Breast epithelium (tissue), 4 donors: ENCODE measurements at regions not wholly inside any gene's neighbourhood (a gene's known extent, or its start where the extent isn't known, plus 50 kb on each side); places are given as distances from the start of the nearest gene placed in this dataset.

Experiments used
- DNase-seq, 2 donors: peaks; one replicate each; pipeline ENCODE4 v3.0.0-alpha.2; 2019; ENCODE audit warnings: low spot score in 2 of 2
- H3K27ac ChIP-seq, 2 donors: fragments of 200-600 bp; sonication (generic) in 1 of 2; one replicate each; pipeline ENCODE4 v1.5.1; 2016 to 2019; ENCODE audit warnings: mild to moderate bottlenecking in 1 of 2
- H3K27me3 ChIP-seq, 2 donors: fragments of 200-600 bp; sonication (generic) in 1 of 2; one replicate each; pipeline versions ENCODE4 v1.5.1 to v1.6.0; 2017 to 2019; ENCODE audit warnings: control low read depth in 1 of 2, mild to moderate bottlenecking in 1 of 2
- H3K36me3 ChIP-seq: fragments of 200-600 bp; one replicate; pipeline ENCODE4 v1.5.1; 2019
- H3K4me1 ChIP-seq, 2 donors: fragments of 200-600 bp; sonication (generic); one replicate each; pipeline ENCODE4 v1.5.1; 2016 to 2019; ENCODE audit warnings: control low read depth in 1 of 2
- H3K4me3 ChIP-seq, 3 donors: fragments of 200-600 bp; sonication (generic); 1 replicate in 2 of 3; 2 replicates in 1 of 3; pipeline ENCODE4 v1.5.1; 2016 to 2019; ENCODE audit warnings: mild to moderate bottlenecking in 3 of 3, moderate library complexity in 2 of 3
- H3K9me3 ChIP-seq, 2 donors: fragments of 200-600 bp; sonication (generic) in 1 of 2; one replicate each; pipeline ENCODE4 v1.5.1; 2016 to 2019; ENCODE audit warnings: control low read depth in 1 of 2
- POLR2A ChIP-seq: fragments of 450-650 bp; IDR thresholded peaks from one replicate; pipeline ENCODE4 v1.6.1; 2016; ENCODE audit warnings: antibody characterized with exemption, mild to moderate bottlenecking, moderate library complexity
- POLR2AphosphoS5 ChIP-seq, 3 donors: sonication (generic); formaldehyde crosslinking; IDR thresholded peaks; one replicate each; pipeline ENCODE4 v1.6.1; 2017; ENCODE audit warnings: antibody characterized with exemption in 3 of 3
- intact Hi-C: fragments of 100-400 bp; cut with DNase I; formaldehyde crosslinking; loops from one replicate; pipeline ENCODE4 v1.15.1; 2023; ENCODE audit warnings: low total_unique reads
- TF ChIP-seq, protein P1 (sequence below), 3 donors: fragments of 450-650 bp; IDR thresholded peaks; one replicate each; pipeline ENCODE4 v1.5.1; 2016 to 2017; ENCODE audit warnings: antibody characterized with exemption in 3 of 3, mild to moderate bottlenecking in 3 of 3, moderate library complexity in 3 of 3

DNA sequence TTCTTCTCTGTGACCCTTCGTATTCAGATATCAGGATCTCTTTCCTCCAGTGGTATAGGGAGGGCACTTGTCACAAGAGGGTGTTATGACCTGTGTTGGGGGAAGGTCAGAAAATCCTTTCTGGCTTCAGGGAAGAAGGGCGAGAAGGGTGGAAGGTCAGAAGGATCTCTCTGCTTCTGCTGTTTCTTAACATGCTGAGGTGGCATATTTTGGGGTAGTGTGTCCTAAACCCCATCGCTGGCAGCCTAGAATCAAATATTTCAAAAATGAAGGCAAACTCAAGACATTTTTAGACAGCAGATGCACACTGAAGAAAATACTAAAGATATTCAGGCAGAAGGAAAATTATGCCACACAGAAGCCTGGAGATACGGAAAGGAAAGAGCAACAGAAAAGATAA lies 207.6 kb downstream of the TM2D1 start:
- no peaks in the 10 kb centered on the region for H3K36me3 ChIP-seq
- intact Hi-C loops = no loop called here
- no peak overlapping the region for H3K27ac ChIP-seq
- no peaks in the 10 kb centered on the region for H3K4me1 ChIP-seq
- no peak for DNase-seq
- H3K9me3 ChIP-seq = no peaks in the 10 kb centered on the region
- H3K27me3 ChIP-seq = no peaks in the 10 kb centered on the region
- no peak overlapping the region for H3K4me3 ChIP-seq
- TF ChIP-seq, protein P1, sequence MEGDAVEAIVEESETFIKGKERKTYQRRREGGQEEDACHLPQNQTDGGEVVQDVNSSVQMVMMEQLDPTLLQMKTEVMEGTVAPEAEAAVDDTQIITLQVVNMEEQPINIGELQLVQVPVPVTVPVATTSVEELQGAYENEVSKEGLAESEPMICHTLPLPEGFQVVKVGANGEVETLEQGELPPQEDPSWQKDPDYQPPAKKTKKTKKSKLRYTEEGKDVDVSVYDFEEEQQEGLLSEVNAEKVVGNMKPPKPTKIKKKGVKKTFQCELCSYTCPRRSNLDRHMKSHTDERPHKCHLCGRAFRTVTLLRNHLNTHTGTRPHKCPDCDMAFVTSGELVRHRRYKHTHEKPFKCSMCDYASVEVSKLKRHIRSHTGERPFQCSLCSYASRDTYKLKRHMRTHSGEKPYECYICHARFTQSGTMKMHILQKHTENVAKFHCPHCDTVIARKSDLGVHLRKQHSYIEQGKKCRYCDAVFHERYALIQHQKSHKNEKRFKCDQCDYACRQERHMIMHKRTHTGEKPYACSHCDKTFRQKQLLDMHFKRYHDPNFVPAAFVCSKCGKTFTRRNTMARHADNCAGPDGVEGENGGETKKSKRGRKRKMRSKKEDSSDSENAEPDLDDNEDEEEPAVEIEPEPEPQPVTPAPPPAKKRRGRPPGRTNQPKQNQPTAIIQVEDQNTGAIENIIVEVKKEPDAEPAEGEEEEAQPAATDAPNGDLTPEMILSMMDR (IDR thresholded peaks at IDR 0.05) = no peak

DNA sequence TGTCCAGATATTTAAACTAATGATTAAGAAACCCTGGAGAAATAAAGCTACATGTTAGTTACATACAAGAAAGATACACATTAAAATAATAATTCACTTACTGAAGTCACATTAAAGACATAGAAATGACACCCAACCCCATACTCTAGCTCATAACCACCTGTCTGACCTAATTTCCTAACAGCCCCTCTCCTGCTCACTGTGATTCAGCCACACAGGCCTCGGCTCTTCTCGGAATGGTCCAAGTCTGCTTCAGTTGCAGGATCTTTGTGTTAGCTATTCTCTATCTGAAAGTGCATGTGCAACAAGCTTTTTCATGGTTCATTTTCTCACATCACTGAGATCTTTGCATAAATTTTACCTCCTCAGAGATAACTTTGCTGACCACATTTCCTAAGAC lies 209.8 kb downstream of the TM2D1 start:
- TF ChIP-seq POLR2AphosphoS5 (IDR thresholded peaks at IDR 0.05) (no peak), POLR2A (no peak)
- TF ChIP-seq, protein P1 (IDR thresholded peaks at IDR 0.05) = no peak
- no peaks in the 10 kb centered on the region for H3K9me3 ChIP-seq
- H3K4me1 ChIP-seq = no peaks in the 10 kb centered on the region
- H3K36me3 ChIP-seq = no peaks in the 10 kb centered on the region
- H3K27me3 ChIP-seq = no peaks in the 10 kb centered on the region
- H3K4me3 ChIP-seq = no peak overlapping the region
- H3K27ac ChIP-seq = no peak overlapping the region
- intact Hi-C loops = no loop called here
- no peak for DNase-seq
